HG03060 (cell line): ENCODE measurements at regions not wholly inside any gene's neighbourhood (a gene's known extent, or its start where the extent isn't known, plus 50 kb on each side); places are given as distances from the start of the nearest gene placed in this dataset.

ENCODE experiments used
- ATAC-seq: cut with Tn5 transposase; IDR thresholded peaks from one replicate; pipeline ENCODE4 v1.9.1; 2021; ENCODE audit warnings: low read depth, moderate number of reproducible peaks; ENCODE audit not compliant: unreplicated experiment

- no peak for ATAC-seq
These were observed 622.9 kb upstream of the ADAMTS5 start for GRCh38 chr21:27589781-27590180.

- ATAC-seq: no peak
These were observed 620.1 kb upstream of the ADAMTS5 start for GRCh38 chr21:27586986-27587385.

- no peak for ATAC-seq
These were observed 619.4 kb upstream of the ADAMTS5 start for GRCh38 chr21:27586326-27586725.

GRCh38 chr21:27584256-27584655 lies 617.4 kb upstream of the ADAMTS5 start:
- ATAC-seq: no peak

GRCh38 chr21:27582948-27583430 lies 616.1 kb upstream of the ADAMTS5 start:
- ATAC-seq: no peak

GRCh38 chr21:27582246-27582947 lies 615.5 kb upstream of the ADAMTS5 start:
- no peak for ATAC-seq

GRCh38 chr21:27581168-27581567 lies 614.3 kb upstream of the ADAMTS5 start:
- no peak for ATAC-seq

- ATAC-seq: no peak
These were observed 613.4 kb upstream of the ADAMTS5 start for GRCh38 chr21:27580276-27580675.

GRCh38 chr21:27578741-27579265 lies 611.9 kb upstream of the ADAMTS5 start:
- ATAC-seq: no peak

GRCh38 chr21:27572696-27573095 lies 605.8 kb upstream of the ADAMTS5 start:
- no peak for ATAC-seq

- no peak for ATAC-seq
These were observed 604.8 kb upstream of the ADAMTS5 start for GRCh38 chr21:27571706-27572105.

GRCh38 chr21:27570306-27570868 lies 603.5 kb upstream of the ADAMTS5 start:
- no peak for ATAC-seq

- ATAC-seq: no peak
These were observed 602.9 kb upstream of the ADAMTS5 start for GRCh38 chr21:27569831-27570230.

GRCh38 chr21:27569091-27569490 lies 602.2 kb upstream of the ADAMTS5 start:
- no peak for ATAC-seq

- no peak for ATAC-seq
These were observed 600.5 kb upstream of the ADAMTS5 start for GRCh38 chr21:27567381-27567780.

- ATAC-seq: no peak
These were observed 599.6 kb upstream of the ADAMTS5 start for GRCh38 chr21:27566521-27566920.

- no peak for ATAC-seq
These were observed 598.5 kb upstream of the ADAMTS5 start for GRCh38 chr21:27565364-27565763.

GRCh38 chr21:27564684-27565301 lies 597.9 kb upstream of the ADAMTS5 start:
- ATAC-seq: no peak

- ATAC-seq: no peak
These were observed 595.4 kb upstream of the ADAMTS5 start for GRCh38 chr21:27562303-27562702.

- ATAC-seq: no peak
These were observed 594.2 kb upstream of the ADAMTS5 start for GRCh38 chr21:27561116-27561515.

GRCh38 chr21:27557356-27557755 lies 590.5 kb upstream of the ADAMTS5 start:
- ATAC-seq: no peak

GRCh38 chr21:27555996-27556395 lies 589.1 kb upstream of the ADAMTS5 start:
- ATAC-seq: no peak
